Testis (tissue), 2 donors: ENCODE measurements at regions not wholly inside any gene's neighbourhood (a gene's known extent, or its start where the extent isn't known, plus 50 kb on each side); places are given as distances from the start of the nearest gene placed in this dataset.

Experiments used
- POLR2A ChIP-seq: fragments of 450-650 bp; IDR thresholded peaks from one replicate; pipeline ENCODE4 v1.6.1; 2017; ENCODE audit warnings: antibody characterized with exemption, mild to moderate bottlenecking, moderate library complexity
- TF ChIP-seq, protein P1 (sequence below), 3 experiments: fragments of 450-650 bp in 2 of 3; fragments of 200-600 bp in 1 of 3; sonication (generic) in 1 of 3; IDR thresholded peaks; one replicate each; pipeline ENCODE4 v1.5.1; 2016 to 2019; ENCODE audit warnings: antibody characterized with exemption in 3 of 3, mild to moderate bottlenecking in 2 of 3, moderate library complexity in 1 of 3

DNA sequence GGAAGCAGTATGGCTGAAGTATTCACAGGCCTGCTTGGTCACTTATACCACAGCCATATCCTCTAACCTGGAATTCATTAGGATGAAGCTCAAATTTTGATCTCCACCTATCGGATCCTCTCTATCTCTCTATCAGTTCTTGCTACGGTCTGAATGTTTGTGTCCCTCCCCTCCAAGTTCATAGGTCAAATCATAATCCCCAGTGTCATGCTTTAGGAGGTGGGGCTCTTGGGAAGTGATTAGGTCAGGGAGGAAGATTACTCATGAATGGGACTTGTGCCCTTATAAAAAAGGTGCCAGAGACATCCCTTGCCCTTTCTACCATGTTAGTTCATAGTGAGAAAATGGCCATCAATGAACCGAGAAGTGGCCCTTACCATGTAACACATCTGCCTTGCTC, 190.8 kb upstream of the MYLIP start:
- no peak for TF ChIP-seq POLR2A
- TF ChIP-seq, protein P1, sequence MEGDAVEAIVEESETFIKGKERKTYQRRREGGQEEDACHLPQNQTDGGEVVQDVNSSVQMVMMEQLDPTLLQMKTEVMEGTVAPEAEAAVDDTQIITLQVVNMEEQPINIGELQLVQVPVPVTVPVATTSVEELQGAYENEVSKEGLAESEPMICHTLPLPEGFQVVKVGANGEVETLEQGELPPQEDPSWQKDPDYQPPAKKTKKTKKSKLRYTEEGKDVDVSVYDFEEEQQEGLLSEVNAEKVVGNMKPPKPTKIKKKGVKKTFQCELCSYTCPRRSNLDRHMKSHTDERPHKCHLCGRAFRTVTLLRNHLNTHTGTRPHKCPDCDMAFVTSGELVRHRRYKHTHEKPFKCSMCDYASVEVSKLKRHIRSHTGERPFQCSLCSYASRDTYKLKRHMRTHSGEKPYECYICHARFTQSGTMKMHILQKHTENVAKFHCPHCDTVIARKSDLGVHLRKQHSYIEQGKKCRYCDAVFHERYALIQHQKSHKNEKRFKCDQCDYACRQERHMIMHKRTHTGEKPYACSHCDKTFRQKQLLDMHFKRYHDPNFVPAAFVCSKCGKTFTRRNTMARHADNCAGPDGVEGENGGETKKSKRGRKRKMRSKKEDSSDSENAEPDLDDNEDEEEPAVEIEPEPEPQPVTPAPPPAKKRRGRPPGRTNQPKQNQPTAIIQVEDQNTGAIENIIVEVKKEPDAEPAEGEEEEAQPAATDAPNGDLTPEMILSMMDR (IDR thresholded peaks at IDR 0.05), result no peak
